IMR-90 (cell line): ENCODE measurements at regions not wholly inside any gene's neighbourhood (a gene's known extent, or its start where the extent isn't known, plus 50 kb on each side); places are given as distances from the start of the nearest gene placed in this dataset.

Experiments
- ATAC-seq: fragments of 200-7000 bp; cut with Tn5 transposase; 2 replicates; pipeline ENCODE4 v1.9.1; 2020; ENCODE audit warnings: low read depth, mild to moderate bottlenecking, moderate library complexity
- BruUV-seq: library from RNA; stranded (reverse); fragments of 400-500 nt; replicated peaks from 2 replicates; lab custom pipeline; 2021; lab: Mats Ljungman, UMichigan
- CTCF ChIA-PET: fragments of 300-600 bp; formaldehyde crosslinking; extraction: SDS; loops from one replicate; lab custom pipeline; 2021; ENCODE audit warnings: antibody characterized with exemption; lab: Yijun Ruan, JAX
- POLR2A ChIA-PET: fragments of 300-600 bp; sonication (Branson Sonifier 250); formaldehyde crosslinking; loops from one replicate; lab custom pipeline; 2022; ENCODE audit warnings: antibody characterized with exemption; ENCODE audit not compliant: unreplicated experiment; lab: Charles Lee
- DNase-seq: peaks from one replicate; pipeline ENCODE4 v3.0.0; 2013
- H2AFZ ChIP-seq: replicated peaks from 2 replicates; pipeline ENCODE3; 2013; ENCODE audit warnings: low read length, mild to moderate bottlenecking; ENCODE audit not compliant: poor library complexity
- H2AK5ac ChIP-seq: 2 replicates; pipeline ENCODE4 v1.6.1; 2013; ENCODE audit warnings: low read depth, low read length, inconsistent platforms
- H2AK9ac ChIP-seq: replicated peaks from 2 replicates; pipeline ENCODE3; 2013; ENCODE audit warnings: mild to moderate bottlenecking, low read depth, low read length, moderate library complexity; ENCODE audit not compliant: poor library complexity
- H2BK120ac ChIP-seq: 2 replicates; pipeline ENCODE4 v1.6.1; 2013; ENCODE audit warnings: low read depth, low read length, inconsistent platforms
- H2BK15ac ChIP-seq: 3 replicates; pipeline ENCODE4 v1.6.1; 2013; ENCODE audit warnings: low read depth, low read length, inconsistent platforms
- H2BK20ac ChIP-seq: 2 replicates; pipeline ENCODE4 v1.6.1; 2013; ENCODE audit warnings: low read depth, mild to moderate bottlenecking, inconsistent platforms, low read length, moderate library complexity
- H2BK5ac ChIP-seq: 2 replicates; pipeline ENCODE4 v1.6.1; 2013; ENCODE audit warnings: mild to moderate bottlenecking, low read depth, low read length, inconsistent platforms; ENCODE audit not compliant: poor library complexity, severe bottlenecking
- H3K14ac ChIP-seq: replicated peaks from 2 replicates; pipeline ENCODE4 v1.6.1; 2013; ENCODE audit warnings: low read depth, low read length, inconsistent platforms
- H3K18ac ChIP-seq: 2 replicates; pipeline ENCODE4 v1.6.1; 2013; ENCODE audit warnings: low read depth, low read length, control low read depth
- H3K23ac ChIP-seq: 2 replicates; pipeline ENCODE4 v1.6.1; 2013; ENCODE audit warnings: low read depth, low read length, inconsistent platforms
- H3K27ac ChIP-seq: 2 replicates; pipeline ENCODE4 v1.5.1; 2013; ENCODE audit warnings: mild to moderate bottlenecking, control low read depth, low read length; ENCODE audit not compliant: insufficient read depth
- H3K27me3 ChIP-seq: 2 replicates; pipeline ENCODE4 v1.6.1; 2013; ENCODE audit warnings: low read length; ENCODE audit not compliant: control insufficient read depth, insufficient read depth
- H3K36me3 ChIP-seq: 2 replicates; pipeline ENCODE4 v1.6.1; 2013; ENCODE audit warnings: low read length, mixed read lengths; ENCODE audit not compliant: control insufficient read depth, insufficient read depth
- H3K4ac ChIP-seq: 2 replicates; pipeline ENCODE4 v1.6.1; 2013; ENCODE audit warnings: low read depth, low read length, inconsistent platforms
- H3K4me1 ChIP-seq: 2 replicates; pipeline ENCODE4 v1.6.1; 2013; ENCODE audit warnings: low read length, mixed read lengths; ENCODE audit not compliant: control insufficient read depth, insufficient read depth
- H3K4me2 ChIP-seq: 2 replicates; pipeline ENCODE4 v1.6.1; 2013; ENCODE audit warnings: low read depth, mild to moderate bottlenecking, control low read depth, low read length, moderate library complexity
- H3K4me3 ChIP-seq: 2 replicates; pipeline ENCODE4 v1.5.1; 2013; ENCODE audit warnings: low read depth, mild to moderate bottlenecking, control low read depth, low read length, moderate library complexity; ENCODE audit not compliant: insufficient read depth
- H3K56ac ChIP-seq: 2 replicates; pipeline ENCODE4 v1.6.1; 2013; ENCODE audit warnings: low read length, inconsistent platforms; ENCODE audit not compliant: insufficient read depth; ENCODE audit errors: extremely low read depth
- H3K79me1 ChIP-seq, 2 experiments: 2 replicates each; pipeline ENCODE4 v1.6.1; 2013; ENCODE audit warnings: low read length in 2 of 2, inconsistent platforms in 1 of 2, low read depth in 1 of 2
- H3K9ac ChIP-seq: 2 replicates; pipeline ENCODE4 v1.6.1; 2013; ENCODE audit warnings: low read depth, low read length, control low read depth
- H3K9me1 ChIP-seq: 2 replicates; pipeline ENCODE4 v1.6.1; 2013; ENCODE audit warnings: low read length, inconsistent platforms; ENCODE audit not compliant: insufficient read depth
- H3K9me3 ChIP-seq: 2 replicates; pipeline ENCODE4 v1.6.1; 2013; ENCODE audit warnings: low read length; ENCODE audit not compliant: control insufficient read depth, insufficient read depth
- H4K20me1 ChIP-seq: 2 replicates; pipeline ENCODE4 v1.6.1; 2013; ENCODE audit warnings: low read length, inconsistent platforms; ENCODE audit not compliant: insufficient read depth
- H4K5ac ChIP-seq: 2 replicates; pipeline ENCODE4 v1.6.1; 2013; ENCODE audit warnings: mild to moderate bottlenecking, low read depth, low read length, control low read depth
- H4K8ac ChIP-seq, 2 experiments: 2 replicates each; pipeline ENCODE4 v1.6.1; 2013; ENCODE audit warnings: low read depth in 2 of 2, low read length in 2 of 2, control low read depth in 1 of 2, inconsistent platforms in 1 of 2
- H4K91ac ChIP-seq: 2 replicates; pipeline ENCODE4 v1.6.1; 2013; ENCODE audit warnings: low read depth, low read length, inconsistent platforms; ENCODE audit not compliant: insufficient read depth
- BHLHE40 ChIP-seq: fragments of 150-350 bp; IDR thresholded peaks from 2 replicates; pipeline ENCODE4 v1.6.1; 2016; ENCODE audit warnings: mild to moderate bottlenecking, low read depth, low read length
- CEBPB ChIP-seq: IDR thresholded peaks from 2 replicates; pipeline ENCODE4 v1.6.1; 2012; ENCODE audit warnings: low read depth, low read length, improper control_type of control experiment
- CHD1 ChIP-seq: IDR thresholded peaks from 2 replicates; pipeline ENCODE4 v1.6.1; 2012; ENCODE audit warnings: low read depth, low read length, improper control_type of control experiment
- CTCF ChIP-seq: conservative IDR thresholded peaks from 2 replicates; pipeline ENCODE4 v1.5.1; 2012; ENCODE audit warnings: mild to moderate bottlenecking, low read depth, low read length, improper control_type of control experiment
- FOS ChIP-seq: fragments of 150-350 bp; IDR thresholded peaks from 2 replicates; pipeline ENCODE4 v1.6.1; 2016; ENCODE audit warnings: low read depth, low read length
- MAFK ChIP-seq: IDR thresholded peaks from 2 replicates; pipeline ENCODE4 v1.6.1; 2012; ENCODE audit warnings: low read depth, low read length, improper control_type of control experiment
- MAZ ChIP-seq: IDR thresholded peaks from 2 replicates; pipeline ENCODE4 v1.6.1; 2012; ENCODE audit warnings: low read depth, mild to moderate bottlenecking, low read length, improper control_type of control experiment, moderate library complexity, borderline replicate concordance
- MXI1 ChIP-seq: IDR thresholded peaks from 2 replicates; pipeline ENCODE4 v1.6.1; 2012; ENCODE audit warnings: low read depth, mild to moderate bottlenecking, low read length, moderate library complexity, borderline replicate concordance
- NFE2L2 ChIP-seq: fragments of 150-350 bp; IDR thresholded peaks from 2 replicates; pipeline ENCODE4 v1.6.1; 2016; ENCODE audit warnings: low read depth, mild to moderate bottlenecking, low read length
- POLR2A ChIP-seq: IDR thresholded peaks from 2 replicates; pipeline ENCODE4 v1.6.1; 2012; ENCODE audit warnings: mild to moderate bottlenecking, low read depth, low read length
- RCOR1 ChIP-seq: IDR thresholded peaks from 2 replicates; pipeline ENCODE4 v1.6.1; 2012; ENCODE audit warnings: mild to moderate bottlenecking, low read length, improper control_type of control experiment; ENCODE audit not compliant: insufficient replicate concordance
- RFX5 ChIP-seq: IDR thresholded peaks from 2 replicates; pipeline ENCODE4 v1.8.0; 2012; ENCODE audit warnings: low read depth, mild to moderate bottlenecking, low read length, moderate library complexity
- SMC3 ChIP-seq: fragments of 150-350 bp; IDR thresholded peaks from 2 replicates; pipeline ENCODE4 v1.6.1; 2016; ENCODE audit warnings: low read depth, mild to moderate bottlenecking, antibody characterized with exemption, low read length, moderate library complexity
- WGBS, 2 experiments: methylation state at CpG; one replicate each; pipeline versions ENCODE4 v1.1.5 to v1.1.7; 2013; ENCODE audit warnings: missing lambda C conversion rate in 2 of 2; ENCODE audit not compliant: insufficient read length in 1 of 2; ENCODE audit errors: extremely low coverage in 2 of 2; 5-methylcytosine and 5-hydroxymethylcytosine counted together
- dilution Hi-C: fragments of 300-500 bp; cut with HindIII; formaldehyde crosslinking; loops from one replicate; pipeline ENCODE4 v1.14.3; 2018; ENCODE audit warnings: low sequenced_read_pairs; ENCODE audit not compliant: unreplicated experiment
- in situ Hi-C: fragments of 300-500 bp; cut with MboI; formaldehyde crosslinking; loops from 3 replicates; pipeline ENCODE4 v1.14.3; 2019; ENCODE audit warnings: low sequenced_read_pairs, inconsistent platforms, mixed read lengths
- intact Hi-C: fragments of 100-400 bp; cut with micrococcal nuclease; formaldehyde crosslinking; loops from 2 replicates; pipeline ENCODE4 v1.10.0; 2022
- TF ChIP-seq, protein P1 (sequence below): fragments of 150-350 bp; IDR thresholded peaks from 2 replicates; pipeline ENCODE4 v1.6.1; 2016; ENCODE audit warnings: low read depth, mild to moderate bottlenecking, low read length, moderate library complexity, borderline replicate concordance

- H3K79me1 ChIP-seq = no peaks in the 10 kb centered on the region
- H3K4me1 ChIP-seq = peaks cover 8% of the 10 kb centered on the region
- no peak overlapping the region for H2BK15ac ChIP-seq
- no peak overlapping the region for H2AK9ac ChIP-seq
- POLR2A ChIA-PET = interaction anchor here (0.7 kb wide), 1 partner anchor 116 kb away, joined by 4 read pairs; no protein-coding TSS in a partner anchor
- peak overlapping the region; percentile 5 for H3K4me2 ChIP-seq
- H3K9ac ChIP-seq = no peak overlapping the region
- peak overlapping the region; percentile 66; the same call in 1 of the 2 replicates for H4K91ac ChIP-seq
- ATAC-seq = peak; percentile 42
- no peak overlapping the region; the same call in 1 of the 2 replicates for H3K23ac ChIP-seq
- H2AFZ ChIP-seq = peak overlapping the region; percentile 74
- no peaks in the 10 kb centered on the region for H3K9me3 ChIP-seq
- dilution Hi-C loops = no loop called here
- H3K27me3 ChIP-seq = no peaks in the 10 kb centered on the region
- no CpG with 5 or more reads among the region's 1 CpG for WGBS, 2 experiments
- peak overlapping the region; percentile 0; the same call in 1 of the 2 replicates for H4K5ac ChIP-seq
- peak overlapping the region; percentile 48 for H2BK5ac ChIP-seq
- no peak for TF ChIP-seq MAFK
- no peak for TF ChIP-seq SMC3
- no peak for TF ChIP-seq NFE2L2
- TF ChIP-seq CEBPB = no peak
- TF ChIP-seq CHD1 = no peak
- no peak for TF ChIP-seq MAZ
- TF ChIP-seq MXI1 = no peak
- no peak for TF ChIP-seq POLR2A
- TF ChIP-seq FOS = no peak
- TF ChIP-seq RFX5 = no peak
- no peak for TF ChIP-seq CTCF
- TF ChIP-seq, protein P1, sequence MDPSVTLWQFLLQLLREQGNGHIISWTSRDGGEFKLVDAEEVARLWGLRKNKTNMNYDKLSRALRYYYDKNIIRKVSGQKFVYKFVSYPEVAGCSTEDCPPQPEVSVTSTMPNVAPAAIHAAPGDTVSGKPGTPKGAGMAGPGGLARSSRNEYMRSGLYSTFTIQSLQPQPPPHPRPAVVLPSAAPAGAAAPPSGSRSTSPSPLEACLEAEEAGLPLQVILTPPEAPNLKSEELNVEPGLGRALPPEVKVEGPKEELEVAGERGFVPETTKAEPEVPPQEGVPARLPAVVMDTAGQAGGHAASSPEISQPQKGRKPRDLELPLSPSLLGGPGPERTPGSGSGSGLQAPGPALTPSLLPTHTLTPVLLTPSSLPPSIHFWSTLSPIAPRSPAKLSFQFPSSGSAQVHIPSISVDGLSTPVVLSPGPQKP = no peak
- TF ChIP-seq RCOR1 = no peak
- no peak for TF ChIP-seq BHLHE40
- peak; percentile 42 for DNase-seq
- H2BK120ac ChIP-seq = peak overlapping the region; percentile 82
- H3K4ac ChIP-seq = peak overlapping the region; percentile 70
- peak overlapping the region in 1 of 2 experiments; percentile 86; a peak in 2 of 4 replicates for H4K8ac ChIP-seq
- no TSS peak for BruUV-seq
- H2BK20ac ChIP-seq = peak overlapping the region; percentile 83
- no peaks in the 10 kb centered on the region for H4K20me1 ChIP-seq
- CTCF ChIA-PET = interaction anchor here (0.6 kb wide), 1 partner anchor 8 kb away, joined by 3 read pairs; no protein-coding TSS in a partner anchor
- no peaks in the 10 kb centered on the region for H3K9me1 ChIP-seq
- peak overlapping the region; percentile 47 for H3K14ac ChIP-seq
- H3K4me3 ChIP-seq = no peak overlapping the region
- H3K36me3 ChIP-seq = no peaks in the 10 kb centered on the region
- no peak overlapping the region for H3K56ac ChIP-seq
- no peak overlapping the region for H3K27ac ChIP-seq
- in situ Hi-C loops = no loop called here
- intact Hi-C loops = no loop called here
- H3K18ac ChIP-seq = peak overlapping the region; percentile 0; the same call in 1 of the 2 replicates
- H2AK5ac ChIP-seq = peak overlapping the region; percentile 74; the same call in 1 of the 2 replicates
Measured at GRCh38 chr14:80315681-80316080, 104.4 kb upstream of the DIO2 start.
